ENCODE measurements at regions not wholly inside any gene's neighbourhood (a gene's known extent, or its start where the extent isn't known, plus 50 kb on each side); places are given as distances from the start of the nearest gene placed in this dataset.

GRCh38 chr12:34390171-34390841 is 368.0 kb downstream of the ALG10 start:
- H3K4me1 ChIP-seq (ENCODE audit: insufficient read depth, low read length): no peaks in the 10 kb centered on the region
- H3K4me3 ChIP-seq (ENCODE audit: low read depth in 1 of 2, low read length in 2 of 2): no peak overlapping the region
- H3K36me3 ChIP-seq (ENCODE audit: insufficient read depth, low read length): no peaks in the 10 kb centered on the region
- H3K9me3 ChIP-seq (ENCODE audit: low read length): no peaks in the 10 kb centered on the region
- H3K27ac ChIP-seq (ENCODE audit: low read depth, low read length): no peak overlapping the region
- H3K27me3 ChIP-seq (ENCODE audit: control insufficient read depth in 1 of 2, insufficient read depth in 2 of 2, low read length in 2 of 2): no peaks in the 10 kb centered on the region
- no peak overlapping the region for H3K9ac ChIP-seq (ENCODE audit: low read length)

- H3K4me3 ChIP-seq (ENCODE audit: low read depth in 1 of 2, low read length in 2 of 2): no peak overlapping the region
- H3K4me1 ChIP-seq (ENCODE audit: insufficient read depth, low read length): no peaks in the 10 kb centered on the region
- H3K36me3 ChIP-seq (ENCODE audit: insufficient read depth, low read length): no peaks in the 10 kb centered on the region
- no peaks in the 10 kb centered on the region for H3K27me3 ChIP-seq (ENCODE audit: control insufficient read depth in 1 of 2, insufficient read depth in 2 of 2, low read length in 2 of 2)
- H3K9me3 ChIP-seq (ENCODE audit: low read length): no peaks in the 10 kb centered on the region
- H3K27ac ChIP-seq (ENCODE audit: low read depth, low read length): no peak overlapping the region
- H3K9ac ChIP-seq (ENCODE audit: low read length): no peak overlapping the region
Measured at GRCh38 chr12:34390846-34391700, 368.8 kb downstream of the ALG10 start.

GRCh38 chr12:34391771-34392581 is 369.7 kb downstream of the ALG10 start:
- Histone ChIP-seq H3K27me3 (ENCODE audit: control insufficient read depth in 1 of 2, insufficient read depth in 2 of 2, low read length in 2 of 2) (no peaks in the 10 kb centered on the region), H3K9ac (ENCODE audit: low read length) (no peak overlapping the region), H3K4me1 (ENCODE audit: insufficient read depth, low read length) (no peaks in the 10 kb centered on the region), H3K36me3 (ENCODE audit: insufficient read depth, low read length) (no peaks in the 10 kb centered on the region), H3K27ac (ENCODE audit: low read depth, low read length) (no peak overlapping the region), H3K9me3 (ENCODE audit: low read length) (no peaks in the 10 kb centered on the region), H3K4me3 (ENCODE audit: low read depth in 1 of 2, low read length in 2 of 2) (no peak overlapping the region)

- no peaks in the 10 kb centered on the region for H3K27me3 ChIP-seq (ENCODE audit: control insufficient read depth in 1 of 2, insufficient read depth in 2 of 2, low read length in 2 of 2)
- H3K4me3 ChIP-seq (ENCODE audit: low read depth in 1 of 2, low read length in 2 of 2): no peak overlapping the region
- H3K9me3 ChIP-seq (ENCODE audit: low read length): no peaks in the 10 kb centered on the region
- H3K27ac ChIP-seq (ENCODE audit: low read depth, low read length): no peak overlapping the region
- no peak overlapping the region for H3K9ac ChIP-seq (ENCODE audit: low read length)
- H3K36me3 ChIP-seq (ENCODE audit: insufficient read depth, low read length): no peaks in the 10 kb centered on the region
- no peaks in the 10 kb centered on the region for H3K4me1 ChIP-seq (ENCODE audit: insufficient read depth, low read length)
Measured at GRCh38 chr12:34392741-34393085, 370.4 kb downstream of the ALG10 start.

GRCh38 chr12:34393086-34393820 is 371.0 kb downstream of the ALG10 start:
- H3K4me1 ChIP-seq (ENCODE audit: insufficient read depth, low read length): no peaks in the 10 kb centered on the region
- no peaks in the 10 kb centered on the region for H3K27me3 ChIP-seq (ENCODE audit: control insufficient read depth in 1 of 2, insufficient read depth in 2 of 2, low read length in 2 of 2)
- no peak overlapping the region for H3K4me3 ChIP-seq (ENCODE audit: low read depth in 1 of 2, low read length in 2 of 2)
- no peak overlapping the region for H3K27ac ChIP-seq (ENCODE audit: low read depth, low read length)
- H3K9me3 ChIP-seq (ENCODE audit: low read length): no peaks in the 10 kb centered on the region
- no peak overlapping the region for H3K9ac ChIP-seq (ENCODE audit: low read length)
- H3K36me3 ChIP-seq (ENCODE audit: insufficient read depth, low read length): no peaks in the 10 kb centered on the region

- H3K4me1 ChIP-seq (ENCODE audit: insufficient read depth, low read length): no peaks in the 10 kb centered on the region
- H3K9ac ChIP-seq (ENCODE audit: low read length): no peak overlapping the region
- H3K9me3 ChIP-seq (ENCODE audit: low read length): no peaks in the 10 kb centered on the region
- H3K36me3 ChIP-seq (ENCODE audit: insufficient read depth, low read length): no peaks in the 10 kb centered on the region
- H3K27me3 ChIP-seq (ENCODE audit: control insufficient read depth in 1 of 2, insufficient read depth in 2 of 2, low read length in 2 of 2): no peaks in the 10 kb centered on the region
- no peak overlapping the region for H3K4me3 ChIP-seq (ENCODE audit: low read depth in 1 of 2, low read length in 2 of 2)
- no peak overlapping the region for H3K27ac ChIP-seq (ENCODE audit: low read depth, low read length)
Measured at GRCh38 chr12:34393821-34394150, 371.5 kb downstream of the ALG10 start.

- Histone ChIP-seq H3K27ac (ENCODE audit: low read depth, low read length) (no peak overlapping the region), H3K36me3 (ENCODE audit: insufficient read depth, low read length) (no peaks in the 10 kb centered on the region), H3K9me3 (ENCODE audit: low read length) (no peaks in the 10 kb centered on the region), H3K9ac (ENCODE audit: low read length) (no peak overlapping the region), H3K4me1 (ENCODE audit: insufficient read depth, low read length) (no peaks in the 10 kb centered on the region), H3K4me3 (ENCODE audit: low read depth in 1 of 2, low read length in 2 of 2) (no peak overlapping the region), H3K27me3 (ENCODE audit: control insufficient read depth in 1 of 2, insufficient read depth in 2 of 2, low read length in 2 of 2) (no peaks in the 10 kb centered on the region)
Measured at GRCh38 chr12:34394211-34395055, 372.1 kb downstream of the ALG10 start.

GRCh38 chr12:34395056-34396005 is 373.0 kb downstream of the ALG10 start:
- Histone ChIP-seq H3K27ac (ENCODE audit: low read depth, low read length) (no peak overlapping the region), H3K36me3 (ENCODE audit: insufficient read depth, low read length) (no peaks in the 10 kb centered on the region), H3K27me3 (ENCODE audit: control insufficient read depth in 1 of 2, insufficient read depth in 2 of 2, low read length in 2 of 2) (no peaks in the 10 kb centered on the region), H3K9me3 (ENCODE audit: low read length) (no peaks in the 10 kb centered on the region), H3K4me3 (ENCODE audit: low read depth in 1 of 2, low read length in 2 of 2) (no peak overlapping the region), H3K4me1 (ENCODE audit: insufficient read depth, low read length) (no peaks in the 10 kb centered on the region), H3K9ac (ENCODE audit: low read length) (no peak overlapping the region)

GRCh38 chr12:34396006-34396860 is 373.9 kb downstream of the ALG10 start:
- Histone ChIP-seq H3K9ac (ENCODE audit: low read length) (no peak overlapping the region), H3K36me3 (ENCODE audit: insufficient read depth, low read length) (no peaks in the 10 kb centered on the region), H3K27ac (ENCODE audit: low read depth, low read length) (no peak overlapping the region), H3K27me3 (ENCODE audit: control insufficient read depth in 1 of 2, insufficient read depth in 2 of 2, low read length in 2 of 2) (no peaks in the 10 kb centered on the region), H3K4me1 (ENCODE audit: insufficient read depth, low read length) (no peaks in the 10 kb centered on the region), H3K4me3 (ENCODE audit: low read depth in 1 of 2, low read length in 2 of 2) (no peak overlapping the region), H3K9me3 (ENCODE audit: low read length) (no peaks in the 10 kb centered on the region)
